GM23338 (cell line): ENCODE measurements at regions not wholly inside any gene's neighbourhood (a gene's known extent, or its start where the extent isn't known, plus 50 kb on each side); places are given as distances from the start of the nearest gene placed in this dataset.

Experiments used
- ATAC-seq: fragments of 200-7000 bp; cut with Tn5 transposase; 3 replicates; pipeline ENCODE4 v1.9.1; 2020
- DNase-seq: peaks from one replicate; pipeline ENCODE4 v3.0.0-alpha.2; 2015; ENCODE audit warnings: low spot score
- H2AFZ ChIP-seq: fragments of 200-600 bp; sonication (generic); 2 replicates; pipeline ENCODE4 v1.8.0; 2016; ENCODE audit warnings: antibody characterized with exemption, mild to moderate bottlenecking, moderate library complexity
- H3F3A ChIP-seq: fragments of 200-600 bp; sonication (generic); replicated peaks from 2 replicates; pipeline ENCODE4 v1.8.0; 2017; ENCODE audit warnings: antibody characterized with exemption, mixed run types, low read depth
- H3K27ac ChIP-seq: fragments of 200-600 bp; sonication (generic); 2 replicates; pipeline ENCODE4 v1.6.1; 2016; ENCODE audit warnings: low read depth
- H3K27me3 ChIP-seq: fragments of 200-600 bp; sonication (generic); 2 replicates; pipeline ENCODE4 v1.8.0; 2016; ENCODE audit warnings: mild to moderate bottlenecking, mixed run types, moderate library complexity; ENCODE audit not compliant: insufficient read depth
- H3K36me3 ChIP-seq: fragments of 200-600 bp; sonication (generic); 2 replicates; pipeline ENCODE4 v1.8.0; 2016; ENCODE audit warnings: mild to moderate bottlenecking; ENCODE audit not compliant: insufficient read depth
- H3K4me1 ChIP-seq: fragments of 200-600 bp; sonication (generic); 2 replicates; pipeline ENCODE4 v1.8.0; 2016; ENCODE audit warnings: mild to moderate bottlenecking, moderate library complexity; ENCODE audit not compliant: insufficient read depth
- H3K4me2 ChIP-seq: fragments of 200-600 bp; sonication (generic); 2 replicates; pipeline ENCODE4 v1.7.1; 2017; ENCODE audit warnings: mixed run types
- H3K4me3 ChIP-seq: fragments of 200-600 bp; sonication (generic); 2 replicates; pipeline ENCODE4 v1.6.1; 2016; ENCODE audit warnings: mixed run types
- H3K79me2 ChIP-seq: fragments of 200-600 bp; sonication (generic); replicated peaks from 2 replicates; pipeline ENCODE4 v1.8.0; 2017; ENCODE audit warnings: mild to moderate bottlenecking; ENCODE audit not compliant: insufficient read depth
- H3K9me2 ChIP-seq: fragments of 200-600 bp; sonication (generic); 2 replicates; pipeline ENCODE4 v1.8.0; 2017; ENCODE audit not compliant: insufficient read depth
- H4K20me1 ChIP-seq: fragments of 200-600 bp; sonication (generic); replicated peaks from 2 replicates; pipeline ENCODE4 v1.8.0; 2017; ENCODE audit warnings: mild to moderate bottlenecking; ENCODE audit not compliant: insufficient read depth
- H3K27ac Mint-ChIP-seq: 2 replicates; pipeline ENCODE4 v1.8.0; 2020; ENCODE audit warnings: inconsistent platforms, mild to moderate bottlenecking, moderate library complexity, mixed read lengths
- H3K27me3 Mint-ChIP-seq: 3 replicates; pipeline ENCODE4 v1.8.0; 2022; ENCODE audit warnings: low read depth, mild to moderate bottlenecking, moderate library complexity, mixed read lengths, inconsistent platforms; ENCODE audit not compliant: insufficient read depth, poor library complexity
- H3K36me3 Mint-ChIP-seq: 3 replicates; pipeline ENCODE4 v1.8.0; 2021; ENCODE audit warnings: low read depth, mild to moderate bottlenecking, inconsistent platforms, moderate library complexity, mixed read lengths
- H3K4me1 Mint-ChIP-seq: 3 replicates; pipeline ENCODE4 v1.8.0; 2020; ENCODE audit warnings: mild to moderate bottlenecking, inconsistent platforms, mixed read lengths
- H3K4me3 Mint-ChIP-seq: 3 replicates; pipeline ENCODE4 v1.8.0; 2021; ENCODE audit warnings: moderate library complexity, mild to moderate bottlenecking, inconsistent platforms, mixed read lengths
- H3K9me3 Mint-ChIP-seq: 3 replicates; pipeline ENCODE4 v1.8.0; 2020; ENCODE audit warnings: moderate library complexity, mild to moderate bottlenecking, inconsistent platforms, mixed read lengths
- CREB1 ChIP-seq: fragments of 250-450 bp; sonication (Bioruptor Pico); IDR thresholded peaks from 2 replicates; pipeline ENCODE4 v1.5.0; 2020; ENCODE audit warnings: low read depth, mild to moderate bottlenecking, moderate library complexity
- CTCF ChIP-seq, 2 experiments: fragments of 200-600 bp in 1 of 2; sonication (generic) in 1 of 2; conservative IDR thresholded peaks; 2 replicates each; pipeline versions ENCODE4 v1.5.1 to v1.6.1; 2016 to 2017; ENCODE audit warnings: antibody characterized with exemption in 2 of 2, low read depth in 2 of 2, mild to moderate bottlenecking in 2 of 2, moderate library complexity in 1 of 2
- ETS1 ChIP-seq: IDR thresholded peaks from 2 replicates; pipeline ENCODE4 v1.6.1; 2016; ENCODE audit warnings: antibody characterized with exemption
- EZH2 ChIP-seq: fragments of 200-600 bp; sonication (generic); IDR thresholded peaks from one replicate; pipeline ENCODE4 v1.8.0; 2017; ENCODE audit warnings: antibody characterized with exemption, mild to moderate bottlenecking, low read depth; ENCODE audit not compliant: unreplicated experiment
- EZH2phosphoT487 ChIP-seq: fragments of 200-600 bp; sonication (generic); IDR thresholded peaks from one replicate; pipeline ENCODE4 v1.8.1; 2018; ENCODE audit warnings: antibody characterized with exemption; ENCODE audit not compliant: unreplicated experiment
- JUNB ChIP-seq: IDR thresholded peaks from one replicate; pipeline ENCODE4 v1.6.1; 2016; ENCODE audit warnings: antibody characterized with exemption; ENCODE audit not compliant: unreplicated experiment
- NANOG ChIP-seq: IDR thresholded peaks from 2 replicates; pipeline ENCODE4 v1.6.1; 2016; ENCODE audit warnings: antibody characterized with exemption, borderline replicate concordance
- POLR2AphosphoS5 ChIP-seq: IDR thresholded peaks from 2 replicates; pipeline ENCODE4 v1.6.1; 2016; ENCODE audit warnings: antibody characterized with exemption, low read depth
- REST ChIP-seq: IDR thresholded peaks from one replicate; pipeline ENCODE4 v1.6.1; 2018; ENCODE audit warnings: antibody characterized with exemption; ENCODE audit not compliant: unreplicated experiment
- STAT1 ChIP-seq: IDR thresholded peaks from one replicate; pipeline ENCODE4 v1.6.1; 2016; ENCODE audit warnings: antibody characterized with exemption; ENCODE audit not compliant: unreplicated experiment
- ZNF114 ChIP-seq: fragments of 250-450 bp; sonication (Bioruptor Pico); IDR thresholded peaks from 2 replicates; pipeline ENCODE4 v1.5.0; 2020; ENCODE audit warnings: mild to moderate bottlenecking, moderate library complexity
- ZNF331 ChIP-seq: fragments of 250-450 bp; sonication (Bioruptor Pico); IDR thresholded peaks from 2 replicates; pipeline ENCODE4 v1.5.0; 2020; ENCODE audit warnings: low read depth, mild to moderate bottlenecking, moderate library complexity
- ZNF462 ChIP-seq: fragments of 250-450 bp; sonication (Bioruptor Pico); IDR thresholded peaks from 2 replicates; pipeline ENCODE4 v1.5.0; 2020; ENCODE audit warnings: mild to moderate bottlenecking, moderate library complexity

GRCh38 chrX:13404364-13404763 lies 84.5 kb upstream of the ATXN3L start:
- H3K4me1 Mint-ChIP-seq = peaks cover 2% of the 10 kb centered on the region; the same call in 1 of the 3 replicates
- no peaks in the 10 kb centered on the region for H3K36me3 ChIP-seq
- H3K4me1 ChIP-seq = no peaks in the 10 kb centered on the region
- H3K79me2 ChIP-seq = no peaks in the 10 kb centered on the region
- H3K9me3 Mint-ChIP-seq = peaks cover 3% of the 10 kb centered on the region; the same call in 2 of the 3 replicates
- no peaks in the 10 kb centered on the region for H3K9me2 ChIP-seq
- no peak overlapping the region for H3K4me3 Mint-ChIP-seq
- no peaks in the 10 kb centered on the region for H3F3A ChIP-seq
- H4K20me1 ChIP-seq = no peaks in the 10 kb centered on the region
- H3K27me3 ChIP-seq = no peaks in the 10 kb centered on the region
- no peak overlapping the region for H3K27ac ChIP-seq
- peaks cover 4% of the 10 kb centered on the region for H3K27me3 Mint-ChIP-seq
- peak overlapping the region; percentile 32; the same call in 1 of the 2 replicates for H2AFZ ChIP-seq
- no peak for DNase-seq
- H3K36me3 Mint-ChIP-seq = peaks cover 3% of the 10 kb centered on the region; the same call in 1 of the 3 replicates
- ATAC-seq = no peak
- TF ChIP-seq ZNF331 (no peak), ZNF114 (CRISPR knock-in tag) (no peak), ETS1 (no peak), JUNB (no peak), STAT1 (no peak), POLR2AphosphoS5 (no peak), CREB1 (no peak), ZNF462 (CRISPR knock-in tag) (no peak), EZH2phosphoT487 (no peak), NANOG (no peak), EZH2 (no peak), CTCF (conservative IDR thresholded peaks at IDR 0.05; ENCODE audit: low read depth in 2 of 2) (no peak), REST (no peak)
- H3K4me3 ChIP-seq = no peak overlapping the region
- H3K27ac Mint-ChIP-seq = no peak overlapping the region
- H3K4me2 ChIP-seq = no peak overlapping the region
